Activated CD4-positive, alpha-beta memory T cell treated with anti-CD3 and anti-CD28 coated beads, Interleukin-2, amount 10 ng/mL, durations not matched to agents 7 days and 5 days (primary cell): ENCODE measurements at regions not wholly inside any gene's neighbourhood (a gene's known extent, or its start where the extent isn't known, plus 50 kb on each side); places are given as distances from the start of the nearest gene placed in this dataset.
"Not testable (repeated sequence)": the region's sequence is repeated elsewhere in the genome, so short reads cannot be mapped to it uniquely, and the experiment has no call there.

Experiments
- CTCF ChIA-PET: fragments of 350-600 bp; sonication (Branson Sonifier 250); formaldehyde crosslinking; loops from one replicate; lab custom pipeline; 2021; ENCODE audit warnings: antibody characterized with exemption, inconsistent platforms; lab: Charles Lee
- POLR2A ChIA-PET: fragments of 350-600 bp; sonication (Branson Sonifier 250); formaldehyde crosslinking; loops from one replicate; lab custom pipeline; 2021; ENCODE audit warnings: antibody characterized with exemption; lab: Charles Lee
- DNase-seq: peaks from one replicate; pipeline ENCODE4 v3.0.0-alpha.2; 2020
- H3K27ac Mint-ChIP-seq: one replicate; pipeline ENCODE4 v1.8.0; 2021; ENCODE audit warnings: mild to moderate bottlenecking, mixed read lengths
- H3K27me3 Mint-ChIP-seq: one replicate; pipeline ENCODE4 v1.8.0; 2021; ENCODE audit warnings: mixed read lengths
- H3K36me3 Mint-ChIP-seq: one replicate; pipeline ENCODE4 v1.8.0; 2021; ENCODE audit warnings: low read depth, mixed read lengths
- H3K4me1 Mint-ChIP-seq: one replicate; pipeline ENCODE4 v1.8.0; 2021; ENCODE audit warnings: mixed read lengths
- H3K4me3 Mint-ChIP-seq: one replicate; pipeline ENCODE4 v1.8.0; 2021; ENCODE audit warnings: mild to moderate bottlenecking, mixed read lengths
- H3K9me3 Mint-ChIP-seq: one replicate; pipeline ENCODE4 v1.8.0; 2021; ENCODE audit warnings: mixed read lengths

GRCh38 chr10:80829151-80829550 is 291.4 kb downstream of the SH2D4B start:
- H3K9me3 Mint-ChIP-seq: peaks cover 7% of the 10 kb centered on the region
- no peaks in the 10 kb centered on the region for H3K36me3 Mint-ChIP-seq
- no peak for DNase-seq
- H3K4me3 Mint-ChIP-seq: no peak overlapping the region
- no peaks in the 10 kb centered on the region for H3K27me3 Mint-ChIP-seq
- ChIA-PET CTCF (no interaction called here), POLR2A (no interaction called here)
- H3K27ac Mint-ChIP-seq: no peak overlapping the region
- no peaks in the 10 kb centered on the region for H3K4me1 Mint-ChIP-seq

GRCh38 chr10:80829562-80829961 is 291.9 kb downstream of the SH2D4B start:
- Mint-ChIP-seq H3K27ac (no peak overlapping the region), H3K4me3 (no peak overlapping the region), H3K36me3 (no peaks in the 10 kb centered on the region), H3K9me3 (peaks cover 7% of the 10 kb centered on the region), H3K27me3 (no peaks in the 10 kb centered on the region), H3K4me1 (no peaks in the 10 kb centered on the region)
- no peak for DNase-seq
- ChIA-PET POLR2A (no interaction called here), CTCF (no interaction called here)

- H3K4me3 Mint-ChIP-seq, DNase-seq, H3K27me3 Mint-ChIP-seq, POLR2A ChIA-PET, H3K9me3 Mint-ChIP-seq, CTCF ChIA-PET, H3K27ac Mint-ChIP-seq, H3K36me3 Mint-ChIP-seq, H3K4me1 Mint-ChIP-seq: not testable (repeated sequence)
Measured at GRCh38 chr10:80832693-80833092, 295.0 kb downstream of the SH2D4B start.

GRCh38 chr10:80855348-80855971 is 317.8 kb downstream of the SH2D4B start:
- CTCF ChIA-PET: no interaction called here
- no peak for DNase-seq
- Mint-ChIP-seq H3K4me3 (no peak overlapping the region), H3K27me3 (no peaks in the 10 kb centered on the region), H3K36me3 (no peaks in the 10 kb centered on the region), H3K27ac (no peak overlapping the region), H3K4me1 (no peaks in the 10 kb centered on the region), H3K9me3 (no peaks in the 10 kb centered on the region)
- POLR2A ChIA-PET: no interaction called here

- Mint-ChIP-seq H3K9me3 (no peaks in the 10 kb centered on the region), H3K4me1 (no peaks in the 10 kb centered on the region), H3K27me3 (no peaks in the 10 kb centered on the region), H3K4me3 (no peak overlapping the region), H3K36me3 (no peaks in the 10 kb centered on the region), H3K27ac (no peak overlapping the region)
- DNase-seq: no peak
- ChIA-PET POLR2A (no interaction called here), CTCF (no interaction called here)
Measured at GRCh38 chr10:80856186-80856585, 318.5 kb downstream of the SH2D4B start.

GRCh38 chr10:80859279-80859678 is 321.6 kb downstream of the SH2D4B start:
- H3K36me3 Mint-ChIP-seq, POLR2A ChIA-PET, H3K27ac Mint-ChIP-seq, DNase-seq, CTCF ChIA-PET, H3K4me3 Mint-ChIP-seq, H3K27me3 Mint-ChIP-seq, H3K4me1 Mint-ChIP-seq, H3K9me3 Mint-ChIP-seq: not testable (repeated sequence)

- ChIA-PET POLR2A (no interaction called here), CTCF (interaction anchor here (0.7 kb wide), 1 partner anchor 160 kb away, joined by 3 read pairs; no protein-coding TSS in a partner anchor)
- Mint-ChIP-seq H3K4me1 (no peaks in the 10 kb centered on the region), H3K27me3 (no peaks in the 10 kb centered on the region), H3K36me3 (no peaks in the 10 kb centered on the region), H3K9me3 (no peaks in the 10 kb centered on the region), H3K27ac (no peak overlapping the region), H3K4me3 (no peak overlapping the region)
- no peak for DNase-seq
Measured at GRCh38 chr10:80860719-80861118, 323.0 kb downstream of the SH2D4B start.

- ChIA-PET CTCF (no interaction called here), POLR2A (no interaction called here)
- Mint-ChIP-seq H3K36me3 (no peaks in the 10 kb centered on the region), H3K9me3 (peaks cover 2% of the 10 kb centered on the region), H3K27ac (no peak overlapping the region), H3K4me3 (no peak overlapping the region), H3K27me3 (no peaks in the 10 kb centered on the region), H3K4me1 (no peaks in the 10 kb centered on the region)
- no peak for DNase-seq
Measured at GRCh38 chr10:80861882-80862281, 324.2 kb downstream of the SH2D4B start.

GRCh38 chr10:80870282-80870681 is 332.6 kb downstream of the SH2D4B start:
- ChIA-PET CTCF (no interaction called here), POLR2A (no interaction called here)
- DNase-seq: no peak
- Mint-ChIP-seq H3K27me3 (no peaks in the 10 kb centered on the region), H3K9me3 (peaks cover 4% of the 10 kb centered on the region), H3K4me3 (no peak overlapping the region), H3K4me1 (no peaks in the 10 kb centered on the region), H3K27ac (no peak overlapping the region), H3K36me3 (no peaks in the 10 kb centered on the region)

GRCh38 chr10:80871083-80871482 is 333.4 kb downstream of the SH2D4B start:
- Mint-ChIP-seq H3K9me3 (peaks cover 4% of the 10 kb centered on the region), H3K4me1 (no peaks in the 10 kb centered on the region), H3K27ac (no peak overlapping the region), H3K27me3 (no peaks in the 10 kb centered on the region), H3K4me3 (no peak overlapping the region), H3K36me3 (no peaks in the 10 kb centered on the region)
- DNase-seq: no peak
- ChIA-PET CTCF (no interaction called here), POLR2A (no interaction called here)

- H3K27me3 Mint-ChIP-seq: no peaks in the 10 kb centered on the region
- DNase-seq: no peak
- H3K9me3 Mint-ChIP-seq: no peaks in the 10 kb centered on the region
- H3K36me3 Mint-ChIP-seq: no peaks in the 10 kb centered on the region
- H3K4me3 Mint-ChIP-seq: no peak overlapping the region
- ChIA-PET POLR2A (no interaction called here), CTCF (no interaction called here)
- no peaks in the 10 kb centered on the region for H3K4me1 Mint-ChIP-seq
- no peak overlapping the region for H3K27ac Mint-ChIP-seq
Measured at GRCh38 chr10:80878330-80878729, 340.6 kb downstream of the SH2D4B start.

- no peaks in the 10 kb centered on the region for H3K9me3 Mint-ChIP-seq
- CTCF ChIA-PET: no interaction called here
- no peaks in the 10 kb centered on the region for H3K36me3 Mint-ChIP-seq
- no peak overlapping the region for H3K4me3 Mint-ChIP-seq
- no peak for DNase-seq
- no peaks in the 10 kb centered on the region for H3K27me3 Mint-ChIP-seq
- POLR2A ChIA-PET: no interaction called here
- H3K27ac Mint-ChIP-seq: no peak overlapping the region
- no peaks in the 10 kb centered on the region for H3K4me1 Mint-ChIP-seq
Measured at GRCh38 chr10:80890146-80890545, 352.4 kb downstream of the SH2D4B start.

- no peaks in the 10 kb centered on the region for H3K27me3 Mint-ChIP-seq
- CTCF ChIA-PET: interaction anchor here (0.7 kb wide), 1 partner anchor 229 kb away, joined by 3 read pairs; no protein-coding TSS in a partner anchor
- DNase-seq: no peak
- no peaks in the 10 kb centered on the region for H3K9me3 Mint-ChIP-seq
- H3K36me3 Mint-ChIP-seq: no peaks in the 10 kb centered on the region
- H3K27ac Mint-ChIP-seq: no peak overlapping the region
- no peak overlapping the region for H3K4me3 Mint-ChIP-seq
- H3K4me1 Mint-ChIP-seq: no peaks in the 10 kb centered on the region
- POLR2A ChIA-PET: no interaction called here
Measured at GRCh38 chr10:80893256-80893655, 355.6 kb downstream of the SH2D4B start.

GRCh38 chr10:80894311-80894791 is 356.6 kb downstream of the SH2D4B start:
- Mint-ChIP-seq H3K9me3 (no peaks in the 10 kb centered on the region), H3K4me3 (no peak overlapping the region), H3K4me1 (no peaks in the 10 kb centered on the region), H3K36me3 (no peaks in the 10 kb centered on the region), H3K27me3 (no peaks in the 10 kb centered on the region), H3K27ac (no peak overlapping the region)
- POLR2A ChIA-PET: no interaction called here
- CTCF ChIA-PET: no interaction called here
- no peak for DNase-seq
